ENCODE measurements at regions not wholly inside any gene's neighbourhood (a gene's known extent, or its start where the extent isn't known, plus 50 kb on each side); places are given as distances from the start of the nearest gene placed in this dataset.
A peak's percentile ranks its signal among the peaks of the same experiment; 100 is the strongest.

GRCh38 chr7:26459540-26460193 is 168.0 kb downstream of the SNX10 start:
- no peak for DNase-seq

- no peak for DNase-seq
Measured at GRCh38 chr7:26460351-26461085, 168.9 kb downstream of the SNX10 start.

- DNase-seq: peak; percentile 12 to 35 (median 33)
Measured at GRCh38 chr7:26461518-26461917, 169.9 kb downstream of the SNX10 start.

- DNase-seq: no peak
Measured at GRCh38 chr7:26466007-26466406, 174.3 kb downstream of the SNX10 start.

- DNase-seq: no peak
Measured at GRCh38 chr7:26467104-26467503, 175.4 kb downstream of the SNX10 start.

GRCh38 chr7:26467541-26467940 is 175.9 kb downstream of the SNX10 start:
- DNase-seq: no peak

GRCh38 chr7:26468625-26469024 is 177.0 kb downstream of the SNX10 start:
- no peak for DNase-seq

- no peak for DNase-seq
Measured at GRCh38 chr7:26469188-26469587, 177.5 kb downstream of the SNX10 start.

- no peak for DNase-seq
Measured at GRCh38 chr7:26470691-26471090, 179.0 kb downstream of the SNX10 start.

GRCh38 chr7:26471306-26472075 is 179.8 kb downstream of the SNX10 start:
- DNase-seq: no peak

- no peak for DNase-seq
Measured at GRCh38 chr7:26472971-26473370, 181.3 kb downstream of the SNX10 start.

GRCh38 chr7:26476271-26476670 is 184.6 kb downstream of the SNX10 start:
- DNase-seq: no peak

- no peak for DNase-seq
Measured at GRCh38 chr7:26477381-26477990, 185.8 kb downstream of the SNX10 start.

GRCh38 chr7:26478550-26478949 is 186.9 kb downstream of the SNX10 start:
- no peak for DNase-seq

GRCh38 chr7:26479581-26479980 is 187.9 kb downstream of the SNX10 start:
- DNase-seq: no peak

- DNase-seq: no peak
Measured at GRCh38 chr7:26480156-26480555, 188.5 kb downstream of the SNX10 start.

- DNase-seq: no peak
Measured at GRCh38 chr7:26482927-26483326, 191.3 kb downstream of the SNX10 start.

GRCh38 chr7:26483843-26484242 is 192.2 kb downstream of the SNX10 start:
- no peak for DNase-seq

- DNase-seq: no peak
Measured at GRCh38 chr7:26485367-26485934, 193.8 kb downstream of the SNX10 start.

- no peak for DNase-seq
Measured at GRCh38 chr7:26486153-26486552, 194.5 kb downstream of the SNX10 start.

GRCh38 chr7:26487780-26488515 is 196.3 kb downstream of the SNX10 start:
- no peak for DNase-seq

- no peak for DNase-seq
Measured at GRCh38 chr7:26489391-26489790, 197.7 kb downstream of the SNX10 start.
